ENCODE measurements at regions not wholly inside any gene's neighbourhood (a gene's known extent, or its start where the extent isn't known, plus 50 kb on each side); places are given as distances from the start of the nearest gene placed in this dataset.

- TF ChIP-seq CBX3 (IDR thresholded peaks at IDR 0.05; ENCODE audit: low read depth) (no peak), EZH2 (IDR thresholded peaks at IDR 0.05) (no peak), JUND (IDR thresholded peaks at IDR 0.05) (no peak), CEBPB (IDR thresholded peaks at IDR 0.05; ENCODE audit: low read depth) (no peak), SRF (IDR thresholded peaks at IDR 0.05; ENCODE audit: low read depth) (no peak)
Observed at GRCh38 chr1:222974496-222974895, 159.7 kb downstream of the DISP1 start (continued).

GRCh38 chr1:222975472-222976122 lies 160.8 kb downstream of the DISP1 start:
- no peak for DNase-seq (ENCODE audit: low read depth, low spot score)
- Histone ChIP-seq H4K20me1 (ENCODE audit: insufficient read depth) (no peaks in the 10 kb centered on the region), H3K27ac (ENCODE audit: low read depth, low read length) (no peak overlapping the region), H3K4me2 (ENCODE audit: low read length) (no peak overlapping the region), H3K79me2 (ENCODE audit: insufficient read depth, low read length) (no peaks in the 10 kb centered on the region), H3K9ac (ENCODE audit: low read length) (no peak overlapping the region), H3K4me3 (replicated peaks in 1 of 2; ENCODE audit: low read depth in 1 of 2, low read length in 2 of 2) (no peak overlapping the region), H2AFZ (ENCODE audit: low read depth, low read length, poor library complexity, severe bottlenecking) (no peak overlapping the region), H3K4me1 (ENCODE audit: control insufficient read depth in 1 of 2, insufficient read depth in 2 of 2, low read length in 2 of 2) (no peaks in the 10 kb centered on the region), H3K9me3 (ENCODE audit: control insufficient read depth in 1 of 2, insufficient read depth in 1 of 2, low read depth in 1 of 2, low read length in 2 of 2) (no peaks in the 10 kb centered on the region), H3K9me2 (ENCODE audit: insufficient read depth) (no peaks in the 10 kb centered on the region), H3K36me3 (ENCODE audit: control insufficient read depth in 1 of 2, insufficient read depth in 2 of 2, low read length in 2 of 2) (no peaks in the 10 kb centered on the region), H3K27me3 (ENCODE audit: insufficient read depth, low read length) (no peaks in the 10 kb centered on the region)
- POLR2A ChIA-PET = no interaction called here
- no TSS peak for BruUV-seq (replicated peaks)
- CTCF ChIA-PET = no interaction called here
- intact Hi-C loops (cut with micrococcal nuclease) = no loop called here
- RAD21 ChIA-PET (ENCODE audit: low non-redundant PET in 1 of 2, low total read pairs in 2 of 2, uncharacterized antibody in 2 of 2, unreplicated experiment in 2 of 2) = no interaction called here
- no peak for ATAC-seq
- TF ChIP-seq ZNF274 (IDR thresholded peaks at IDR 0.05; ENCODE audit: low read depth, low read length) (no peak), POLR2AphosphoS5 (IDR thresholded peaks at IDR 0.05; ENCODE audit: low read depth, low read length) (no peak), SIN3A (IDR thresholded peaks at IDR 0.05; ENCODE audit: low read depth) (no peak), EZH2 (IDR thresholded peaks at IDR 0.05) (no peak), CTCF (IDR thresholded peaks at IDR 0.05 in 2 of 3, conservative IDR thresholded peaks at IDR 0.05 in 1 of 3; ENCODE audit: borderline replicate concordance in 1 of 3, insufficient read depth in 1 of 3, low read depth in 2 of 3, low read length in 2 of 3) (no peak)
